Hematopoietic multipotent progenitor cell (in vitro differentiated cells): ENCODE measurements at regions not wholly inside any gene's neighbourhood (a gene's known extent, or its start where the extent isn't known, plus 50 kb on each side); places are given as distances from the start of the nearest gene placed in this dataset. TPM values are rescaled to one million over a fixed set of nuclear protein-coding genes. Genes with fewer than 3 reads are reported as not detected.

Experiments used
- DNase-seq, 3 donors: peaks; one replicate each; pipeline ENCODE4 v3.0.0-alpha.2; 2011 to 2015; ENCODE audit warnings: low read depth in 2 of 3, low spot score in 2 of 3
- small RNA-seq: library from RNA; depleted of rRNA; stranded (forward); fragments of <200 nt; gene quantifications from one replicate; pipeline ENCODE3, GENCODE V24; 2012

- no peak for DNase-seq
Measured at GRCh38 chr17:31595666-31596381, 204.3 kb downstream of the RAB11FIP4 start.

DNA sequence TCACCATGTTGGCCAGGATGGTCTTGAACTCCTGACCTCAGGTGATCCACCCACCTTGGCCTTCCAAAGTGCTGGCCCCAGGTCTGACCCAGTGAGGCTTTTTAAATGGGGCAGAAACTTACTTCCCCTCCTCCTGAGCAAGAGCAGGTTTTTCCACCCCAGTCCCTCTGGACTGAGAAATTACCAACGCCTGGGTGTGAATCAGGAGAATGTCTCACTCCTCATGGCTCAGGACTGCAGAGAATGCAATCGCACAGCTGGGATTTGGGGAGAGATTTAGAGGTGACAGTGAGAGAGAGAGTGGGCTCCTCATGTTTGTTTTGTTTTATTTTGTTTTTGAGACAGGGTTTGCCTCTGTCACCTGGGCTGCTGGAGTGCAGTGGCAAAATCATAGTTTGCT, 203.6 kb downstream of the RAB11FIP4 start:
- no peak for DNase-seq

DNA sequence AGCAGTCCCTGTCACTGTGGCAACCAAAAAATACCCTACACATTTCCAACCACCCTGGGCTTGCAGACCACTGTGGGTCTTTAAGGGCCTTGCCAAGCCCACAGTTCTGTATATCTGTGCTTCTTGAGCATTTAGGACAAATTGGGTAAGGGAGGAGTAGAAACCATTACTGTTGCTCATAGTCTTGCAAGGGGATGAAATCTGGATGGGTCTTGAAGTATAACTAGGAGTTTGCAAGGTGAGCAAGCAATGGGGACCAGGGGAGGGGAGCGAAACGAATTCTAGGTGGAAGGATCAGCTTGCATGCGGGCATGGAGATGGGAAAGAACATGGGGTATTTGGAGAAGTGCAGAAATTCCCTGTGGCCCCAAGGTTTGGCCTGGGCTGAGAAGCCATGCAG, 202.9 kb downstream of the RAB11FIP4 start:
- DNase-seq, result no peak

GRCh38 chr17:31593806-31594205, 202.3 kb downstream of the RAB11FIP4 start:
- DNase-seq, result no peak

DNA sequence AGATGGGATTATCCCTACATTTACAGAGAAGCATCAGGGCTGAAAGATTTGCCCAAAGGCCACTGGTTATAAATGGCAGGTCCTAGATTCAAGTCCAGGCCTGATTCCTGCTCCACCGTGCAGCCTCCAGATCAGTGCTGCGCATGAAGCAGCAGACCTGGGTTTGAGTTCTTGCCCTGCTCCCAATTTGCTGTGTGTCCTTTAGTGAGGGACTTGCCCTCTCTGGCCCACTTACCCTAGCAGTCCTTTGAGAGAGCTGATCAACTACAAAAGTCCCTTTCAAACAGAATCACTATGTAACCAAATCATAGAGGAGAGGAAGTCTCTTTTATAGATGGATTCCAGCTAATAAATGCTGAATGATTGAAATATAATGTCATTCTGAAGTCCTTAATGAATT, 200.4 kb downstream of the RAB11FIP4 start:
- DNase-seq, result no peak

DNA sequence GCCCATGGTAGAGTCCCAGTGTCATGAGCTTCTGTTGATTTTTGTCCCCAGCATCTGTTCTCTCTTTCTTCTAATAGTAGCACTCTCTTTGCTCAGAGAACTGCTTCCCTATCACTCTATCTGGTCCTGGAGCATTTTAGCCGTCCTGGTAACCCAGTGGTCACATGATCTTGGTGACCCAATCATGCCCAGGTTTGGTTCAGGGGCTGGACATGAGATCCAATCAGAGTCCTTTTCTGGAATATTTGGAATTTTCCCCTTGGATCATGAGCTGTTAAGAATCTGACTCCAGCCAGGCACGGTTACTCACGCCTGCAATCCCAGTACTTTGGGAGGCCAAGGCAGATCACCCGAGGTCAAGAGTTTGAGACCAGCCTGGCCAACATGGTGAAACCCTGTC, 197.0 kb downstream of the RAB11FIP4 start:
- no peak for DNase-seq

GRCh38 chr17:31588034-31588433, 196.6 kb downstream of the RAB11FIP4 start:
- DNase-seq, result no peak

Small RNAs in the stretch of these regions (small RNA-seq; reads per million reads assigned to genes)
- gene AC007923.3 (not detected), gene RNU6-1134P (not detected)
